ENCODE measurements at regions not wholly inside any gene's neighbourhood (a gene's known extent, or its start where the extent isn't known, plus 50 kb on each side); places are given as distances from the start of the nearest gene placed in this dataset.

- TF ChIP-seq CTCF (conservative IDR thresholded peaks at IDR 0.05; ENCODE audit: low read length) = no peak
- TF ChIP-seq EZH2phosphoT487 (IDR thresholded peaks at IDR 0.05; ENCODE audit: borderline replicate concordance, low read depth, low read length) = no peak
Measured at GRCh38 chr9:74275872-74276508, 221.1 kb upstream of the RORB start.

All from OCI-LY7 (cell line).